HG03095 (cell line): ENCODE measurements at regions not wholly inside any gene's neighbourhood (a gene's known extent, or its start where the extent isn't known, plus 50 kb on each side); places are given as distances from the start of the nearest gene placed in this dataset.
"Not testable (repeated sequence)": the region's sequence is repeated elsewhere in the genome, so short reads cannot be mapped to it uniquely, and the experiment has no call there.

Source experiments
- ATAC-seq: cut with Tn5 transposase; IDR thresholded peaks from one replicate; pipeline ENCODE4 v1.9.1; 2021; ENCODE audit warnings: moderate library complexity; ENCODE audit not compliant: unreplicated experiment

GRCh38 chr12:111274777-111275176 lies 94.1 kb downstream of the PHETA1 start:
- no peak for ATAC-seq

GRCh38 chr12:111271674-111272418 lies 97.0 kb downstream of the PHETA1 start:
- no peak for ATAC-seq

GRCh38 chr12:111270774-111271173 lies 98.1 kb downstream of the PHETA1 start:
- ATAC-seq, result no peak

- no peak for ATAC-seq
Measured at GRCh38 chr12:111270239-111270638, 98.7 kb downstream of the PHETA1 start.

- no peak for ATAC-seq
Measured at GRCh38 chr12:111269718-111270117, 99.2 kb downstream of the PHETA1 start.

- no peak for ATAC-seq
Measured at GRCh38 chr12:111268738-111269572, 99.9 kb downstream of the PHETA1 start.

GRCh38 chr12:111267144-111267543 lies 101.8 kb downstream of the PHETA1 start:
- ATAC-seq, result no peak

- ATAC-seq, result no peak
Measured at GRCh38 chr12:111261911-111262676, 106.8 kb downstream of the PHETA1 start.

GRCh38 chr12:111260732-111261131 lies 108.2 kb downstream of the PHETA1 start:
- ATAC-seq, result no peak

GRCh38 chr12:111259231-111259630 lies 109.7 kb downstream of the PHETA1 start:
- no peak for ATAC-seq

GRCh38 chr12:111258081-111258480 lies 110.8 kb downstream of the PHETA1 start:
- ATAC-seq, result not testable (repeated sequence)

- ATAC-seq, result no peak
Measured at GRCh38 chr12:111257435-111257902, 111.4 kb downstream of the PHETA1 start.

- no peak for ATAC-seq
Measured at GRCh38 chr12:111256629-111257434, 112.1 kb downstream of the PHETA1 start.

- no peak for ATAC-seq
Measured at GRCh38 chr12:111255261-111255660, 113.6 kb downstream of the PHETA1 start.

GRCh38 chr12:111254106-111254505 lies 114.8 kb downstream of the PHETA1 start:
- no peak for ATAC-seq

- ATAC-seq, result no peak
Measured at GRCh38 chr12:111253213-111253612, 115.7 kb downstream of the PHETA1 start.

GRCh38 chr12:111251787-111252186 lies 117.1 kb downstream of the PHETA1 start:
- ATAC-seq, result no peak

- ATAC-seq, result no peak
Measured at GRCh38 chr12:111251058-111251730, 117.7 kb downstream of the PHETA1 start.

- ATAC-seq, result no peak
Measured at GRCh38 chr12:111250251-111250881, 118.5 kb downstream of the PHETA1 start.
